Activated CD4-positive, alpha-beta T cell treated with anti-CD3 and anti-CD28 coated beads, Interleukin-2, Interleukin-6, amounts not matched to agents 100 ng/mL and 50 ng/mL, durations not matched to agents 16 hours and 8 hours (primary cell): ENCODE measurements at regions not wholly inside any gene's neighbourhood (a gene's known extent, or its start where the extent isn't known, plus 50 kb on each side); places are given as distances from the start of the nearest gene placed in this dataset.

ENCODE experiments used
- DNase-seq: peaks from one replicate; pipeline ENCODE4 v3.0.0-alpha.2; 2020

GRCh38 chr7:52877240-52877639, 158.2 kb upstream of the POM121L12 start:
- DNase-seq, result no peak

- DNase-seq, result no peak
Measured at GRCh38 chr7:52876402-52876801, 159.0 kb upstream of the POM121L12 start.

DNA sequence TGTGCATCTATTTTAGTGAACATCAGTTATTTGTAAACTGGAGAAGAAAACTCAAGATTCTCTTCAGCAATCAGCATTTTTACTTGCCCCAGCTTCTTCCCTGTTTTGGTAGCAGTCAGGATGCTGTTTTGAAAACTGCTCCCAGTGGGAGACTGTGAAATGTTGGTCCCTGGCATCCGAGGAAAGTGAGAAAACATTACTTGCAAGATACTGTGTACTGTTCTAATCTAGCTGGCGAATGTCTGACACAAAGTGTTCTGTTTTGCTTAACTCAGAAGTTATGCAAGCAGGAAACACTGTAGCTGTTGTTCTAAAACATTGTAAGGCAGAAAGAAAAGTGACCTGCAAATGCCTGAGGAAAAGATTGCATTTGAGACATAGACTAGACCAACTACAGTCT, 171.8 kb upstream of the POM121L12 start:
- DNase-seq, result no peak

GRCh38 chr7:52862321-52862720, 173.1 kb upstream of the POM121L12 start:
- DNase-seq, result no peak

- no peak for DNase-seq
Measured at GRCh38 chr7:52857367-52857766, 178.1 kb upstream of the POM121L12 start.

- no peak for DNase-seq
Measured at GRCh38 chr7:52854681-52855080, 180.8 kb upstream of the POM121L12 start.

DNA sequence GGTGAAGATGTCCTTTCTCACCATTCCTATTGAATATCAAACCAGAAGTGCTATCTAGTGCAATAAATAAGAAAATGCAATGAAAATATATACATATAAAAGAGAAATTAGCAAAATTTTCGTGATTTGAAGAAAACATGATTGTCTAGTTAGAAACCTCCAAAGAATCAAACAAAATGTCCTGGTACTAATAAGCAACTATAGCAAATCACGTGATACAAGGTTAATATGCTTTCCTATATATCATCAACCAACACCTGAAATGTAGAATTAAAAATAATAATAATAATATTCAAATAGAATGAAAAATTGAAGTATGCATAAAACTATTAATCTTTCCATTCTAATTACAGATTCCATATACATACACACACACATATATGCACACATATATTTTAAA, 183.9 kb upstream of the POM121L12 start:
- no peak for DNase-seq

- no peak for DNase-seq
Measured at GRCh38 chr7:52843436-52843835, 192.0 kb upstream of the POM121L12 start.

DNA sequence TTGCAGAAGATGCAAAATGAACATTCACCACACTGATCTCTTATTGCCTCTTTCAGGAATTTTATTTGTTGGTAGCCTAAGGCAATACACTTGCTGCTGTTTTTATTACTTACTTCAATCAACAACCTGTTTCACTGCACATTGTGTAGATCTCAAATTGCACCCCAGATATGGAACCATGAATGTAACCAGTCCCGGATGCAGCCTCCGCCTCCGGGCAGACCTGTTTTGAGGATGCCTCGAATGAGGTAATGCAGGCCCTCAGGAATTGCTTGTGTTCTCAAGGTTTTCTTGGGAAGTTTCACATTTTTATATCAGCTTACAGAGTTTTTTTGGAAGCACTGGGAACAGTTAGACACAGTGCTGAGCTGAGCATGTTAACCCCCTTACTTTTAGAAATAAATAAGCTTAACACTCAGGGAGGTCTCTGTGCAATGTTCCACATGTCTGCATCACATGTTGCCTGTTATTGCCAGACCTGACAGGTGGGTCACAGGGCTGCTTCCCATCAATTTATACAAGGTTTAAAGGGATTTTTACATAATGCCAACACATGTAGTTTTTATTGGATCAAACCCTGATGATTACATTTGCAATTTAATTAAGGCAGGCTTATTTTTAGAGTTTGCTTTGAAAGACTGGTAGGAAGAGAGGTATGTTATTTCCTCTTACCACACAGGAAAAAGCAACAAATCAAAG, 193.1 kb upstream of the POM121L12 start:
- no peak for DNase-seq

DNA sequence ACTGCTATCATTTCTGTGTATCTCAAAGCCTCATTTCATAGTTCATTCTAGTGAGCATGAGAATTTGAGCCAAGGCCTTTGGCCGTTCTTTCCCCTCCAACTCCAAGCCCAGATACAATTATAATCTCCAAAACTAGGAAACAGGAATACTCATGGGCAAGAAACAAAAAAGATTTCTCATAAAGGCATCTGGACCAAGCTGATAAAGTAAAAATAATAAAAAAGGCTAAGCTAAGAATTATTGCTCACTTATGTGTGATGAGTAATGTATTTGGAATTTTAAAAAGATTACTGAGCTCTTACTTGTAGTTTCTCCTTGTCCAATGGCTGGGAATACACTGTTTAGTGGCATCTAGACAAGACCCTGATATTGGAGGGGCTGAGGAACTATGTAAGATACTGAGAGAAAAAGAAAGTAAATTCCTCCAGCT, 196.4 kb upstream of the POM121L12 start:
- no peak for DNase-seq

DNA sequence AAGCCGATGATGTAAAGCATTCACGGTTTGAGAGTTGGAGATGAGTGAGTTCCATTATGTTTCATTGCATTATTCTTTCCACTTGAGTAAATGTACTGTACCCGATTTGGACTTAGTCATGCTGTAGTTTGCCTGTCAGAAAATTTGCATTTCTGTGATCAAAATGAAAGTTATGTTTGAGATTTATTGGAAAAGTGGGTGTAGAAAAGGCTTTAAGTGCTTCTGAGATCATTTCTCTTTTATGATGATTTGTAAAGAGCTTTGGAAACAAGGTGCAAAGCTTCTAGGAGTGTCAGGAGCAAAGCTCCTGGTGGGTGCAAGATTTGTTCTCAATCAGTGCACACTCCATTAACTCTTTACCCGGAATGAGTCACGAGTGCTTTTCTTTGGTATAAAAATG, 204.1 kb upstream of the POM121L12 start:
- DNase-seq, result no peak

DNA sequence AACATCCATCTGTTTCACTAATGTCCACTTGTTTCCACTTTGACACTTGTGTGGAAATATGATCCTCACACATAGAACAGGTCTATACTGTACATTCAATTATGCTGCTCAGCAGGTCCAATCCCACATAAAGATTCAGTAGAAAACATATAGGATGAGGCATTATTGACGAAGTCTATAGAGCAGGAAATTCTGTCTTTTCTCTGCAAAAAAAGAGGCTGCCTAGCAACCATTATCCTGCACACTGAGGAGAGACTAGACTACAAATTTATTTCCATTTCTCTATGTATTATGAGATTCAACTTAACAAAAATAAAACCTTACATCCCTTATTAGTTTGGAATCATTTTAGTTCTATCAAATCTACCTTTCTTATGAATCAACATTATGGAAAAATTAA, 204.6 kb upstream of the POM121L12 start:
- DNase-seq, result no peak

GRCh38 chr7:52826515-52827265, 208.7 kb upstream of the POM121L12 start:
- DNase-seq, result no peak

DNA sequence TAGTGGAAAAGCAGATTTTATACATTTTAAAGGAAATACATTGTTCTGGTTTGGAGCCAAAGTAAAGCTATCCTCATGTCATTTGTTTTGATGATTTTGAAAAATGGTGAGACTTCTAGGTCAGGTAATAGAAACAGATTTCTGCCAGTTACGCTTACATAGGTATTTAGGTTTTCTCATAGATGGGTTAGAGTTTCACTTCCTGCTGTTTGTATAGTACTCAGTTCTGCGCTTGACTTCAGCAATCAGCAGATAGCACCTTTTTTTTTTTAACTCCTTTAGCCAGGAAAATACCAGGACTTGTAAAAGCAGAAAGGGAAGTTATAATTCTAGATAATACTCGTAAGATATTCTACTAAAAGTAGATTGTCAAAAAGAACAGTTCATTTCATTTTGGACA, 209.8 kb upstream of the POM121L12 start:
- no peak for DNase-seq

DNA sequence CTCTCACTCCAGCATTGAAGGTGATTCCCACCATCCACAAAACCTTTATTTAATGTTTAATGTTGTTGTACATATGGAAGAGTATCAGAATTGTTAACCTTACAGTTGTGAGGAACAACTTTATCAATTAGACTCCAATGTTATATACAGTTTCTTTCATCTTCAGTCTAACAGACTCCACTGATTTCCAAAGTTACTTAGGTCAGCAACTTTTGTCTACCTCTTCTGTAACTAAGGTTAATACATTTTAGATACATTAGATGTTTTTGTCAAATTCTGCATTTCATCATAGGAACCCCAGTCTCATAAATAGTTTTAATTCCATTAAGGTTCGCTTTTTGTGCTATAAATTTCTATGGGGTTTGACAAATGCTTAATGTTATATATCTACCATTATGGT, 223.9 kb upstream of the POM121L12 start:
- DNase-seq, result no peak

GRCh38 chr7:52799817-52800216, 235.6 kb upstream of the POM121L12 start:
- no peak for DNase-seq

- DNase-seq, result no peak
Measured at GRCh38 chr7:52797801-52798200, 237.6 kb upstream of the POM121L12 start.

- no peak for DNase-seq
Measured at GRCh38 chr7:52794621-52795020, 240.8 kb upstream of the POM121L12 start.

DNA sequence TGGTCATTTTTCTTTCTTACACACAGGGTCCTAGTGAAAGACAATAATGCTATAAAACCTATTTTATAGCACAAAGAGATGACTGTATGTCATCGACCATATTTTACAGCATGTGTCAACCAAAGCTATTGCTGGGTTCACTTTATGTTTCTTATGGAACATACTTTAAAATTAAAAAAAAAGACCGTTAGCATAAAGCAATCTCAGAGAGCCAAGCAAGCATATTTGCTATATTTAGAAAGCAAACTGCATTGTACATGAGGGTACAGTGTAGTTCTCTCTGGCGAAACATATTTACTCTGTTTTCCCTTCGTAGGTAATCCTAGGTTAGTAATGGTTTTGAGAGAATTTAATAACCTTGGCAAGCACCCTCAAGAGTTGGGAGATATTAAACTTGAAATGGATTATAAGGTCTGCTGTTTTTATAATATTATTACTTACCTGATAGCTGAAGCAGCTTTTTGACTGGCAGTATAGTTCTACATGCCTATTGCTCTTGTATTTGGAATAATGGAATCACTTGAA, 244.2 kb upstream of the POM121L12 start:
- no peak for DNase-seq

DNA sequence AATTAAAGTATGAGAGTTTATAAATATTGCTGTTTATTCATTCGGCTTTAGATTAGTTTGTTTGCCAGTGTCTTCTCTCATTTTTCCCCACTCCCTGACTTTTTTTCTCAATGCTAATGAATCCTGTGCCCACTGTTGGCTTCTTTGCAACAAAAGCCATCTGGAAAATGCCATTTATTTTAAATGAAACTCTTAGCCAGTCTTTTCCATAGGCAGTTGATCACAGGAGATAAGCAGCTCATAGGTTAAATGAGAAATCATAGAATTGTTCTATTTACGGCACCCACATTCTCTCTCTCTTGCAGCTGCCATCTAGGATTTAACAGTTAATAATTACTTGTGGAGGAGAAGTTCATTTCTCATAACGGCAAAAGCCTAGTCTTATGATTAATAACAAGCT, 249.3 kb upstream of the POM121L12 start:
- no peak for DNase-seq

GRCh38 chr7:52782348-52782747, 253.1 kb upstream of the POM121L12 start:
- DNase-seq, result no peak

GRCh38 chr7:52781250-52781649, 254.2 kb upstream of the POM121L12 start:
- DNase-seq, result no peak

DNA sequence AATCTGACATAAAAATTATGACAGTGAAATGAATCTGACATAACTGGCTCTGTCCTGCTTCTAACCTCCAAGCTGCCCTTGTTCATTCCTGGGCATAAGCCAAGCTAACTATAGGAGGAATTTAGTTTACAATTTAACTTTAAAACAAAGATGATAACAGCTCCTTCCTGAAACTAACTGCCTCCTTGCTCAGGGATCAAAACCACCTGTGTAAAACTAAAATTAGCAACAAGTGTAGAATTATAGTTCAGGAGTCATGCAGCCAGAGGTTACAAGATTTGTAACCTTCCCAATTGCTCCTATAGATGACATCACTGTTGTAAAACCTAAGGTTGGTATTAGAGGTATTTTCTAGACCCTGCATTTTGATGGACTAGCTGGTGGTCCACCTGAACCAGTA, 256.4 kb upstream of the POM121L12 start:
- no peak for DNase-seq

DNA sequence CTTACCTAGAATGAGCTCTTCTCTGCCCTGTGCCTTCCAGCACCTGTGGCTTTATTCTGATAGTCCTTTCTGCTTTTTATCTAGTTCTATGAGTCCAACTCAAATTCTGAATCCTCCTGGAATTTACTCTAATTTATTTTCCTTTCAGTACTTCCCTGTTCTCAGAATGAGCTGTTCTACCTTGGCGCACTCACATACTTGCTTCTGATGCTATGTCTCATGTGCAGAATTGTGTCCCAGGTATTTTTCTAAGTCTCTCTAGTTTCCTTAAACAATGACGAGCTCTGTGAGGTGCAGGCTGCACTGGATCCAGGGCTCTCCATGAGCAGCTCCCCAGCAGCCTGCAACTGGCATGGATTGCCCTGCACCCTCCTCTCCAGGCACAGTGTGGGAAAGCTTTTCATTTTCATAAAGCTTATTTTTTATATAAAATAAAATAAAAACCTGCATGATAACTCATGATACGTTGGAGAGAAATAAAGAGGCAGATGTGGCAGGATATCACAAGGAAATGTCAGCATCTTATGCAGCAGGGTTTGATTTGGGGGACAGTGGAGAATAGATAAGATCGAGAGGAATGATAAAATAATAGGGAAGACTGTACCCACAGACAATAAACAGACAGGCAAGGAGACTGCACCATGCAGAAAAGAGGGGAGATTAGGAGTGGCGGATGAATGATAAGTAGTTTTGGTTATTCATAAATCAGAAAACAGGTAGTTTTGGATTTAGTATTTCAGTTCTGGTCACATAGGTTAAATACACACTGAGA, 258.2 kb upstream of the POM121L12 start:
- DNase-seq, result no peak
